ENCODE measurements at regions not wholly inside any gene's neighbourhood (a gene's known extent, or its start where the extent isn't known, plus 50 kb on each side); places are given as distances from the start of the nearest gene placed in this dataset.

DNA sequence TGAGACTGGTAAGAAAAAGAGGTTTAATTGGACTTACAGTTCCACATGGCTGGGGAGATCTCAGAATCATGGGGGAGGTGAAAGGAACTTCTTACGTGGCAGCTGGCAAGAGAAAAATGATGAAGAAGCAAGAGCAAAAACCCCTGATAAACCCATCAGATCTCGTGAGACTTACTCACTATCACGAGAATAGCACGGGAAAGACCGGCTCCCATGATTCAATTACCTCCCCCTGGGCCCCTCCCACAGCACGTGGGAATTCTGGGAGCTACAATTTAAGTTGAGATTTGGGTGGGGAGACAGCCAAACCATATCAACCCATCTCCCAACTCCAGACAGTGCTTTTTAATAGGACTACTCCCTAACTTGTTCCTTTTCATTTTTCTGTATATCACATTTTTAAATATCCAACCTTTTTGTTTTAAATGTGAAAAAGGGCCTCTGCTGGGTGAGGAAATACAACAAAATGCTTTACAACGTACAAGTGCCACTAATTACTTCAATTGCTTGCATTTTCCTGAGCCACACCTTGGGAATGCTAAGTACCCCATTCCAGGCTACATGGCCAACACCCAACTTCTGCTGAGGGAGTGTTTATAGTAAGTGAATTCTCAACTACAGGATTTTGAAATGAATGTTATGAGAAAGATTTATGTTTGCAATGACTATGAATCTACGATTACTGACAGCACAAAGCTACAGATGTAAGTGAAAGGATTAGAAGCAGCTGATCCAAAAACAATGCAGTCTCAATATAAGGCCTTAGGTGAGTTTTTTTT is 294.1 kb upstream of the CD180 start:
- DNase-seq (ENCODE audit: low read depth) = peak; percentile 2
- no peak overlapping the region for H3K4me3 ChIP-seq (ENCODE audit: low read depth, low read length)
- TF ChIP-seq CTCF (IDR thresholded peaks at IDR 0.05; ENCODE audit: insufficient read depth, low read length) = no peak

- DNase-seq (ENCODE audit: low read depth) = no peak
- H3K4me3 ChIP-seq (ENCODE audit: low read depth, low read length) = no peak overlapping the region
- no peak for TF ChIP-seq CTCF (IDR thresholded peaks at IDR 0.05; ENCODE audit: insufficient read depth, low read length)
Measured at GRCh38 chr5:67488885-67489284, 292.3 kb upstream of the CD180 start.

- DNase-seq (ENCODE audit: low read depth) = no peak
- no peak overlapping the region for H3K4me3 ChIP-seq (ENCODE audit: low read depth, low read length)
- no peak for TF ChIP-seq CTCF (IDR thresholded peaks at IDR 0.05; ENCODE audit: insufficient read depth, low read length)
Measured at GRCh38 chr5:67487862-67488261, 291.3 kb upstream of the CD180 start.

GRCh38 chr5:67483453-67484030 is 286.9 kb upstream of the CD180 start:
- no peak for DNase-seq (ENCODE audit: low read depth)

GRCh38 chr5:67481362-67481761 is 284.8 kb upstream of the CD180 start:
- DNase-seq (ENCODE audit: low read depth) = no peak

More at GRCh38 chr5:67483453-67484030, 286.9 kb upstream of the CD180 start:
- H3K4me3 ChIP-seq (ENCODE audit: low read depth, low read length) = no peak overlapping the region
- TF ChIP-seq CTCF (IDR thresholded peaks at IDR 0.05; ENCODE audit: insufficient read depth, low read length) = no peak

GRCh38 chr5:67478337-67478736 is 281.7 kb upstream of the CD180 start:
- TF ChIP-seq CTCF (IDR thresholded peaks at IDR 0.05; ENCODE audit: insufficient read depth, low read length) = no peak
- no peak for DNase-seq (ENCODE audit: low read depth)
- H3K4me3 ChIP-seq (ENCODE audit: low read depth, low read length) = no peak overlapping the region

More at GRCh38 chr5:67481362-67481761, 284.8 kb upstream of the CD180 start:
- no peak overlapping the region for H3K4me3 ChIP-seq (ENCODE audit: low read depth, low read length)
- TF ChIP-seq CTCF (IDR thresholded peaks at IDR 0.05; ENCODE audit: insufficient read depth, low read length) = no peak

Data from fibroblast of the aortic adventitia (primary cell).